DND-41 (cell line): ENCODE measurements at regions not wholly inside any gene's neighbourhood (a gene's known extent, or its start where the extent isn't known, plus 50 kb on each side); places are given as distances from the start of the nearest gene placed in this dataset.

ENCODE experiments used
- ATAC-seq: fragments of 200-7000 bp; cut with Tn5 transposase; 3 replicates; pipeline ENCODE4 v1.9.1; 2021; ENCODE audit warnings: low read depth; ENCODE audit not compliant: insufficient read depth
- DNase-seq: peaks from one replicate; pipeline ENCODE4 v3.0.0-alpha.2; 2020
- H2AFZ ChIP-seq: 2 replicates; pipeline ENCODE4 v1.6.0; 2012; ENCODE audit warnings: low read depth, low read length
- H3K27ac ChIP-seq: 2 replicates; pipeline ENCODE4 v1.5.1; 2012; ENCODE audit warnings: low read length, inconsistent platforms
- H3K27me3 ChIP-seq: fragments of 200-600 bp; sonication (generic); 2 replicates; pipeline ENCODE4 v1.6.0; 2012; ENCODE audit warnings: low read length, mild to moderate bottlenecking, inconsistent platforms; ENCODE audit not compliant: insufficient read depth, poor library complexity
- H3K36me3 ChIP-seq: 2 replicates; pipeline ENCODE4 v1.5.1; 2012; ENCODE audit warnings: low read length, inconsistent platforms; ENCODE audit not compliant: insufficient read depth
- H3K4me1 ChIP-seq: 2 replicates; pipeline ENCODE4 v1.5.1; 2012; ENCODE audit warnings: mild to moderate bottlenecking, low read length; ENCODE audit not compliant: insufficient read depth
- H3K4me2 ChIP-seq: 2 replicates; pipeline ENCODE4 v1.6.0; 2012; ENCODE audit warnings: mild to moderate bottlenecking, moderate library complexity, low read length, inconsistent platforms; ENCODE audit not compliant: insufficient read depth
- H3K4me3 ChIP-seq, 2 experiments: fragments of 200-600 bp in 1 of 2; shearing (Covaris generic) in 1 of 2; 2 replicates each; pipeline ENCODE4 v1.5.1; 2012 to 2016; ENCODE audit warnings: inconsistent platforms in 2 of 2, low read length in 2 of 2, mild to moderate bottlenecking in 2 of 2, low read depth in 1 of 2, moderate library complexity in 1 of 2
- H3K79me2 ChIP-seq: 2 replicates; pipeline ENCODE4 v1.6.0; 2012; ENCODE audit warnings: low read length, inconsistent platforms; ENCODE audit not compliant: insufficient read depth
- H3K9ac ChIP-seq: 2 replicates; pipeline ENCODE4 v1.6.0; 2012; ENCODE audit warnings: low read depth, mild to moderate bottlenecking, inconsistent platforms, low read length, moderate library complexity
- H3K9me3 ChIP-seq: 2 replicates; pipeline ENCODE4 v1.5.1; 2012; ENCODE audit warnings: low read length, moderate library complexity, mild to moderate bottlenecking, inconsistent platforms; ENCODE audit not compliant: insufficient read depth, severe bottlenecking
- H4K20me1 ChIP-seq: 2 replicates; pipeline ENCODE4 v1.6.0; 2012; ENCODE audit warnings: low read length; ENCODE audit not compliant: insufficient read depth
- CTCF ChIP-seq: IDR thresholded peaks from 2 replicates; pipeline ENCODE4 v1.5.1; 2012; ENCODE audit warnings: borderline replicate concordance, low read length, moderate library complexity, mild to moderate bottlenecking; ENCODE audit not compliant: poor library complexity, severe bottlenecking; ENCODE audit errors: extremely low read depth
- EZH2 ChIP-seq: IDR thresholded peaks from 3 replicates; pipeline ENCODE4 v1.6.1; 2012; ENCODE audit warnings: borderline replicate concordance, low read depth, mild to moderate bottlenecking, moderate library complexity, low read length, inconsistent platforms; ENCODE audit not compliant: severe bottlenecking

- Histone ChIP-seq H3K9me3 (no peaks in the 10 kb centered on the region), H3K36me3 (no peaks in the 10 kb centered on the region), H3K27ac (no peak overlapping the region), H3K27me3 (no peaks in the 10 kb centered on the region), H4K20me1 (no peaks in the 10 kb centered on the region), H2AFZ (no peak overlapping the region), H3K9ac (no peak overlapping the region), H3K79me2 (no peaks in the 10 kb centered on the region), H3K4me3 (no peak overlapping the region), H3K4me1 (no peaks in the 10 kb centered on the region), H3K4me2 (no peak overlapping the region)
- DNase-seq (no peak), ATAC-seq (no peak)
- no peak for TF ChIP-seq CTCF
- no peak for TF ChIP-seq EZH2
These were observed 766.1 kb downstream of the NCAM2 start for GRCh38 chr21:21764281-21764680.

DNA sequence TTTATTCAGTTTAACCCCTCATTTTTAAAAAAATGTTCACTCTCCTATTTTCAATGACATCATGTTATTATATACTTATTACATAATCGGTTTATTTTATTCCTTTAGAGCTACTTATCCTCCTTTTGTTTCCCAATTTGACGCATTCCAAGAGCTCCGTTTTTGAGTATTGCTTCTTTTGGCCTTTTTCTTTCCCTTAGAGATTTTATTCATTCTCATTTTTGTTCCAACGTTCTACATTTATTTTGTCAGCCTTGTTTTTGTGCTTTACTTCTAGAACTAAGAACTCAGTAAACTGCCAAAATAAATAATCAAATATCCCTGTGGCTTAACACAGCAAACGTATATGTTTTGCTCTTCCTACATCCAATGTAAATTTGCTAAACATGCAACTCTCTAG lies 769.1 kb downstream of the NCAM2 start:
- H4K20me1 ChIP-seq, result no peaks in the 10 kb centered on the region
- H3K36me3 ChIP-seq, result no peaks in the 10 kb centered on the region
- no peak for ATAC-seq
- H3K4me1 ChIP-seq, result no peaks in the 10 kb centered on the region
- H3K27ac ChIP-seq, result no peak overlapping the region
- TF ChIP-seq EZH2 (no peak), CTCF (no peak)
- H3K27me3 ChIP-seq, result no peaks in the 10 kb centered on the region
- no peaks in the 10 kb centered on the region for H3K9me3 ChIP-seq
- H3K9ac ChIP-seq, result no peak overlapping the region
- no peak for DNase-seq
- no peak overlapping the region for H2AFZ ChIP-seq
- no peak overlapping the region for H3K4me2 ChIP-seq
- no peak overlapping the region for H3K4me3 ChIP-seq
- H3K79me2 ChIP-seq, result no peaks in the 10 kb centered on the region

DNA sequence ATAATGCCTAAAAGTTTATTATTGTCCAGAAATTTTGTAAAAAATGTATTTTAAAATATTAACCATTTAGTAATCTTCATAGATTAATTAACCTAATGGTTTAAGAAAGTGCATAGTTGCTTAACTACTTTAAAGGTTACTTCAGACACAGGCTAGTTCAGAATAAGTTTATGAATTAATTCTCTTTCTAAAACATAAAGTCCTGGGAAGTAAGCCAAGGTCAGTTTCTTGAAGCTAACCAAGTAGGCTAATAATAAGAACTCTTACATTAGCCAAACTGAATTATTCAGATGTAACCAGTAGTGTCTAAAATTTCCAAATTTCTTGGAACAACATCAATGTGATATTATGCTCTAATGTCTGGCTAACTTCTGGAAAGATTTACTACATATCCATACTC lies 790.4 kb downstream of the NCAM2 start:
- H3K27me3 ChIP-seq, result no peaks in the 10 kb centered on the region
- H4K20me1 ChIP-seq, result no peaks in the 10 kb centered on the region
- ATAC-seq (no peak), DNase-seq (no peak)
- no peaks in the 10 kb centered on the region for H3K4me1 ChIP-seq
- H3K4me3 ChIP-seq, result no peak overlapping the region
- no peaks in the 10 kb centered on the region for H3K9me3 ChIP-seq
- H2AFZ ChIP-seq, result no peak overlapping the region
- H3K27ac ChIP-seq, result no peak overlapping the region
- TF ChIP-seq CTCF (no peak), EZH2 (no peak)
- H3K4me2 ChIP-seq, result no peak overlapping the region
- H3K79me2 ChIP-seq, result no peaks in the 10 kb centered on the region
- no peaks in the 10 kb centered on the region for H3K36me3 ChIP-seq
- H3K9ac ChIP-seq, result no peak overlapping the region

DNA sequence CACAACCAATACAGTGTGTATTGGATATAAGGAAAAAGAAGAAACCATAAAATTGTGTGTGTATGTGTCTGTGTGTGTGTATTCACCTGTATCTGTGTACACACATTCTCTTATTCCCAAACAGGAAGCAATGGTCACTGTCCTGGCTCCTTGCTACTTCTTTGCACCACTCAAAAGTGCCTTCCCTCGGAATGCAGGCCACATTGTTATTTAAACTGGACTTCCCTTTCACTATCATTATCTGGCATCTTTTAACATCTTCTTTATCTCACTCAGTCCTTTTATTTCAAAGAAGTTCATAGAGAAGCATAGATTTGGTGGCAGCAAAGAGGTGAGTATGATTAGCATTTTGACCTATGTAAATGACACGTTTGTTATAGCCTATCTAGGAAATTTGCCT lies 803.7 kb downstream of the NCAM2 start:
- no peaks in the 10 kb centered on the region for H3K36me3 ChIP-seq
- H3K27ac ChIP-seq, result no peak overlapping the region
- no peak overlapping the region for H3K4me3 ChIP-seq
- H2AFZ ChIP-seq, result 0 out of 2 replicates have a peak overlapping the region, but pooled peaks have one; percentile 20
- no peaks in the 10 kb centered on the region for H3K4me1 ChIP-seq
- H3K27me3 ChIP-seq, result no peaks in the 10 kb centered on the region
- H3K79me2 ChIP-seq, result no peaks in the 10 kb centered on the region
- DNase-seq (no peak), ATAC-seq (no peak)
- H3K4me2 ChIP-seq, result no peak overlapping the region
- H3K9ac ChIP-seq, result no peak overlapping the region
- H3K9me3 ChIP-seq, result peaks cover 3% of the 10 kb centered on the region
- TF ChIP-seq EZH2 (no peak), CTCF (no peak)
- H4K20me1 ChIP-seq, result no peaks in the 10 kb centered on the region
